HG02610 (cell line): ENCODE measurements at regions not wholly inside any gene's neighbourhood (a gene's known extent, or its start where the extent isn't known, plus 50 kb on each side); places are given as distances from the start of the nearest gene placed in this dataset.

Experiments used
- ATAC-seq: cut with Tn5 transposase; IDR thresholded peaks from one replicate; pipeline ENCODE4 v1.9.1; 2021; ENCODE audit warnings: mild to moderate bottlenecking, moderate library complexity; ENCODE audit not compliant: unreplicated experiment

- ATAC-seq = no peak
Measured at GRCh38 chr14:58780185-58780584, 142.4 kb downstream of the DACT1 start.

- no peak for ATAC-seq
Measured at GRCh38 chr14:58780605-58781004, 142.8 kb downstream of the DACT1 start.

- ATAC-seq = no peak
Measured at GRCh38 chr14:58782011-58782410, 144.2 kb downstream of the DACT1 start.

GRCh38 chr14:58783792-58784511, 146.2 kb downstream of the DACT1 start:
- no peak for ATAC-seq

GRCh38 chr14:58784931-58785330, 147.2 kb downstream of the DACT1 start:
- no peak for ATAC-seq

- no peak for ATAC-seq
Measured at GRCh38 chr14:58785701-58786100, 147.9 kb downstream of the DACT1 start.

GRCh38 chr14:58787592-58787991, 149.8 kb downstream of the DACT1 start:
- no peak for ATAC-seq

GRCh38 chr14:58788655-58789503, 151.1 kb downstream of the DACT1 start:
- no peak for ATAC-seq

- no peak for ATAC-seq
Measured at GRCh38 chr14:58789736-58790135, 152.0 kb downstream of the DACT1 start.

- ATAC-seq = no peak
Measured at GRCh38 chr14:58792416-58792815, 154.7 kb downstream of the DACT1 start.

- no peak for ATAC-seq
Measured at GRCh38 chr14:58793131-58793740, 155.5 kb downstream of the DACT1 start.

GRCh38 chr14:58794993-58795762, 157.4 kb downstream of the DACT1 start:
- ATAC-seq = peak; percentile 21

- ATAC-seq = peak; percentile 19
Measured at GRCh38 chr14:58796242-58797009, 158.7 kb downstream of the DACT1 start.

- peak; percentile 83 for ATAC-seq
Measured at GRCh38 chr14:58797010-58797429, 159.3 kb downstream of the DACT1 start.

- ATAC-seq = no peak
Measured at GRCh38 chr14:58798173-58798572, 160.4 kb downstream of the DACT1 start.

GRCh38 chr14:58801086-58801485, 163.3 kb downstream of the DACT1 start:
- no peak for ATAC-seq

GRCh38 chr14:58805057-58805456, 167.3 kb downstream of the DACT1 start:
- no peak for ATAC-seq

GRCh38 chr14:58805605-58806409, 168.0 kb downstream of the DACT1 start:
- ATAC-seq = no peak

GRCh38 chr14:58807191-58807590, 169.4 kb downstream of the DACT1 start:
- ATAC-seq = no peak
